Neural cell (in vitro differentiated cells): ENCODE measurements at regions not wholly inside any gene's neighbourhood (a gene's known extent, or its start where the extent isn't known, plus 50 kb on each side); places are given as distances from the start of the nearest gene placed in this dataset.

Source experiments
- CTCF ChIP-seq: fragments of 450-650 bp; IDR thresholded peaks from 2 replicates; pipeline ENCODE4 v1.5.1; 2014; ENCODE audit warnings: antibody characterized with exemption, mild to moderate bottlenecking, moderate library complexity; ENCODE audit not compliant: poor library complexity, severe bottlenecking
- EZH2 ChIP-seq: fragments of 200-600, 300-800 bp; shearing (Covaris generic), sonication (generic); IDR thresholded peaks from 2 replicates; pipeline ENCODE4 v1.6.1; 2014; ENCODE audit warnings: antibody characterized with exemption, low read length, borderline replicate concordance, mild to moderate bottlenecking; ENCODE audit not compliant: insufficient read depth, poor library complexity, severe bottlenecking

GRCh38 chr6:132067286-132067685 is 116.1 kb upstream of the CCN2 start:
- TF ChIP-seq CTCF: no peak
- no peak for TF ChIP-seq EZH2
